BLaER1 (cell line): ENCODE measurements at regions not wholly inside any gene's neighbourhood (a gene's known extent, or its start where the extent isn't known, plus 50 kb on each side); places are given as distances from the start of the nearest gene placed in this dataset.

Source experiments
- H3K27ac ChIP-seq: shearing (Covaris generic); formaldehyde crosslinking; 2 replicates; pipeline ENCODE4 v1.8.1; 2022
- H3K27me3 ChIP-seq: shearing (Covaris generic); formaldehyde crosslinking; 2 replicates; pipeline ENCODE4 v1.8.1; 2022
- H3K36me3 ChIP-seq: shearing (Covaris generic); formaldehyde crosslinking; 2 replicates; pipeline ENCODE4 v1.8.1; 2022
- H3K4me1 ChIP-seq: shearing (Covaris generic); formaldehyde crosslinking; 2 replicates; pipeline ENCODE4 v1.8.1; 2022
- H3K4me2 ChIP-seq: shearing (Covaris generic); formaldehyde crosslinking; 2 replicates; pipeline ENCODE4 v1.8.1; 2022
- H3K4me3 ChIP-seq: shearing (Covaris generic); formaldehyde crosslinking; 2 replicates; pipeline ENCODE4 v1.8.1; 2022
- H3K9ac ChIP-seq: shearing (Covaris generic); formaldehyde crosslinking; 2 replicates; pipeline ENCODE4 v1.8.1; 2022
- H3K9me3 ChIP-seq: shearing (Covaris generic); formaldehyde crosslinking; 2 replicates; pipeline ENCODE4 v1.8.1; 2022
- H4K20me1 ChIP-seq: shearing (Covaris generic); formaldehyde crosslinking; 2 replicates; pipeline ENCODE4 v1.8.1; 2022
- Cebpa-rat ChIP-seq: shearing (Covaris generic); IDR thresholded peaks from 2 replicates; pipeline ENCODE4 v1.8.1; 2022

- Histone ChIP-seq H3K9me3 (no peaks in the 10 kb centered on the region), H4K20me1 (no peaks in the 10 kb centered on the region), H3K4me2 (no peak overlapping the region), H3K4me1 (no peaks in the 10 kb centered on the region), H3K27me3 (no peaks in the 10 kb centered on the region), H3K9ac (no peak overlapping the region), H3K4me3 (no peak overlapping the region), H3K36me3 (no peaks in the 10 kb centered on the region), H3K27ac (no peak overlapping the region)
- no peak for TF ChIP-seq Cebpa-rat
Measured at GRCh38 chr3:34842706-34843480, 796.4 kb upstream of the ARPP21 start.

GRCh38 chr3:34844323-34844620 lies 795.1 kb upstream of the ARPP21 start:
- H3K4me1 ChIP-seq: no peaks in the 10 kb centered on the region
- no peaks in the 10 kb centered on the region for H3K27me3 ChIP-seq
- no peaks in the 10 kb centered on the region for H4K20me1 ChIP-seq
- no peak overlapping the region for H3K4me2 ChIP-seq
- H3K9ac ChIP-seq: no peak overlapping the region
- no peaks in the 10 kb centered on the region for H3K9me3 ChIP-seq
- H3K27ac ChIP-seq: no peak overlapping the region
- no peak overlapping the region for H3K4me3 ChIP-seq
- no peak for TF ChIP-seq Cebpa-rat
- no peaks in the 10 kb centered on the region for H3K36me3 ChIP-seq

GRCh38 chr3:34851137-34851536 lies 788.2 kb upstream of the ARPP21 start:
- H3K9me3 ChIP-seq: no peaks in the 10 kb centered on the region
- H3K4me3 ChIP-seq: no peak overlapping the region
- H3K27ac ChIP-seq: no peak overlapping the region
- H4K20me1 ChIP-seq: no peaks in the 10 kb centered on the region
- H3K9ac ChIP-seq: no peak overlapping the region
- no peaks in the 10 kb centered on the region for H3K27me3 ChIP-seq
- H3K36me3 ChIP-seq: no peaks in the 10 kb centered on the region
- H3K4me1 ChIP-seq: peaks cover 6% of the 10 kb centered on the region
- H3K4me2 ChIP-seq: no peak overlapping the region
- TF ChIP-seq Cebpa-rat: no peak

- Histone ChIP-seq H4K20me1 (no peaks in the 10 kb centered on the region), H3K4me3 (no peak overlapping the region), H3K27ac (no peak overlapping the region), H3K4me2 (no peak overlapping the region), H3K9me3 (no peaks in the 10 kb centered on the region), H3K36me3 (no peaks in the 10 kb centered on the region), H3K4me1 (peaks cover 24% of the 10 kb centered on the region), H3K9ac (no peak overlapping the region), H3K27me3 (no peaks in the 10 kb centered on the region)
- no peak for TF ChIP-seq Cebpa-rat
Measured at GRCh38 chr3:34852844-34853439, 786.4 kb upstream of the ARPP21 start.

GRCh38 chr3:34856081-34856947 lies 783.0 kb upstream of the ARPP21 start:
- Histone ChIP-seq H3K9me3 (no peaks in the 10 kb centered on the region), H4K20me1 (no peaks in the 10 kb centered on the region), H3K4me2 (peak overlapping the region; percentile 74), H3K27me3 (no peaks in the 10 kb centered on the region), H3K9ac (0 out of 2 replicates have a peak overlapping the region, but pooled peaks have one; percentile 46), H3K27ac (peak overlapping the region; percentile 60), H3K4me1 (peaks cover 30% of the 10 kb centered on the region), H3K36me3 (no peaks in the 10 kb centered on the region), H3K4me3 (no peak overlapping the region)
- no peak for TF ChIP-seq Cebpa-rat

- no peak overlapping the region for H3K4me3 ChIP-seq
- no peak for TF ChIP-seq Cebpa-rat
- H4K20me1 ChIP-seq: no peaks in the 10 kb centered on the region
Measured at GRCh38 chr3:34858067-34858660, 781.2 kb upstream of the ARPP21 start.

GRCh38 chr3:34859746-34860145 lies 779.6 kb upstream of the ARPP21 start:
- H3K36me3 ChIP-seq: no peaks in the 10 kb centered on the region
- no peaks in the 10 kb centered on the region for H4K20me1 ChIP-seq
- TF ChIP-seq Cebpa-rat: no peak
- no peak overlapping the region for H3K4me3 ChIP-seq
- peaks cover 58% of the 10 kb centered on the region for H3K4me1 ChIP-seq
- no peak overlapping the region for H3K9ac ChIP-seq
- H3K4me2 ChIP-seq: no peak overlapping the region
- H3K27ac ChIP-seq: no peak overlapping the region
- H3K9me3 ChIP-seq: no peaks in the 10 kb centered on the region
- H3K27me3 ChIP-seq: no peaks in the 10 kb centered on the region

More at GRCh38 chr3:34858067-34858660, 781.2 kb upstream of the ARPP21 start:
- Histone ChIP-seq H3K27ac (no peak overlapping the region), H3K27me3 (no peaks in the 10 kb centered on the region), H3K4me2 (peak overlapping the region; percentile 26), H3K9me3 (no peaks in the 10 kb centered on the region), H3K4me1 (peaks cover 42% of the 10 kb centered on the region), H3K9ac (no peak overlapping the region), H3K36me3 (no peaks in the 10 kb centered on the region)

- no peak for TF ChIP-seq Cebpa-rat
- Histone ChIP-seq H3K27ac (peak overlapping the region; percentile 54), H3K4me3 (no peak overlapping the region)
Measured at GRCh38 chr3:34862456-34862855, 776.9 kb upstream of the ARPP21 start.

GRCh38 chr3:34863485-34863884 lies 775.8 kb upstream of the ARPP21 start:
- Histone ChIP-seq H3K9me3 (no peaks in the 10 kb centered on the region), H3K4me1 (peaks cover 31% of the 10 kb centered on the region), H3K36me3 (no peaks in the 10 kb centered on the region), H3K27me3 (no peaks in the 10 kb centered on the region), H3K27ac (peak overlapping the region; percentile 51; the same call in 1 of the 2 replicates), H4K20me1 (no peaks in the 10 kb centered on the region), H3K9ac (no peak overlapping the region), H3K4me2 (peak overlapping the region; percentile 61), H3K4me3 (no peak overlapping the region)
- TF ChIP-seq Cebpa-rat: no peak

More at GRCh38 chr3:34862456-34862855, 776.9 kb upstream of the ARPP21 start:
- no peak overlapping the region for H3K9ac ChIP-seq
- H3K9me3 ChIP-seq: no peaks in the 10 kb centered on the region
- H3K4me1 ChIP-seq: peaks cover 41% of the 10 kb centered on the region
- no peaks in the 10 kb centered on the region for H4K20me1 ChIP-seq
- H3K4me2 ChIP-seq: peak overlapping the region; percentile 61
- no peaks in the 10 kb centered on the region for H3K36me3 ChIP-seq
- no peaks in the 10 kb centered on the region for H3K27me3 ChIP-seq
